GM18511 (cell line): ENCODE measurements at regions not wholly inside any gene's neighbourhood (a gene's known extent, or its start where the extent isn't known, plus 50 kb on each side); places are given as distances from the start of the nearest gene placed in this dataset.
"Not testable (repeated sequence)": the region's sequence is repeated elsewhere in the genome, so short reads cannot be mapped to it uniquely, and the experiment has no call there.

Source experiments
- ATAC-seq: cut with Tn5 transposase; IDR thresholded peaks from one replicate; pipeline ENCODE4 v1.9.1; 2021; ENCODE audit warnings: mild to moderate bottlenecking, moderate library complexity; ENCODE audit not compliant: unreplicated experiment

- not testable (repeated sequence) for ATAC-seq
Measured at GRCh38 chr15:81870062-81870745, 175.6 kb downstream of the MEX3B start.

- ATAC-seq: no peak
Measured at GRCh38 chr15:81869161-81869954, 176.5 kb downstream of the MEX3B start.

- peak; percentile 100 for ATAC-seq
Measured at GRCh38 chr15:81865850-81866537, 179.8 kb downstream of the MEX3B start.

GRCh38 chr15:81863162-81863561 is 182.7 kb downstream of the MEX3B start:
- no peak for ATAC-seq

- no peak for ATAC-seq
Measured at GRCh38 chr15:81859737-81860516, 185.9 kb downstream of the MEX3B start.

GRCh38 chr15:81858586-81858985 is 187.2 kb downstream of the MEX3B start:
- ATAC-seq: no peak

GRCh38 chr15:81858136-81858535 is 187.7 kb downstream of the MEX3B start:
- no peak for ATAC-seq

- no peak for ATAC-seq
Measured at GRCh38 chr15:81856634-81857026, 189.2 kb downstream of the MEX3B start.

GRCh38 chr15:81856001-81856633 is 189.7 kb downstream of the MEX3B start:
- ATAC-seq: no peak

GRCh38 chr15:81853150-81853748 is 192.6 kb downstream of the MEX3B start:
- no peak for ATAC-seq

- no peak for ATAC-seq
Measured at GRCh38 chr15:81852411-81853149, 193.2 kb downstream of the MEX3B start.

- no peak for ATAC-seq
Measured at GRCh38 chr15:81851757-81852156, 194.1 kb downstream of the MEX3B start.

- ATAC-seq: no peak
Measured at GRCh38 chr15:81851325-81851724, 194.5 kb downstream of the MEX3B start.

- no peak for ATAC-seq
Measured at GRCh38 chr15:81849289-81849688, 196.5 kb downstream of the MEX3B start.

- no peak for ATAC-seq
Measured at GRCh38 chr15:81848701-81849100, 197.1 kb downstream of the MEX3B start.

GRCh38 chr15:81843757-81844407 is 201.9 kb downstream of the MEX3B start:
- ATAC-seq: no peak

- peak; percentile 89 for ATAC-seq
Measured at GRCh38 chr15:81843226-81843625, 202.6 kb downstream of the MEX3B start.

- ATAC-seq: no peak
Measured at GRCh38 chr15:81839387-81839786, 206.4 kb downstream of the MEX3B start.

- ATAC-seq: no peak
Measured at GRCh38 chr15:81835731-81836130, 210.1 kb downstream of the MEX3B start.
